Left ventricle myocardium inferior (tissue), 1 donor: ENCODE measurements at regions not wholly inside any gene's neighbourhood (a gene's known extent, or its start where the extent isn't known, plus 50 kb on each side); places are given as distances from the start of the nearest gene placed in this dataset.
"Not testable (repeated sequence)": the region's sequence is repeated elsewhere in the genome, so short reads cannot be mapped to it uniquely, and the experiment has no call there.

Experiments
- DNase-seq: peaks from one replicate; pipeline ENCODE4 v3.0.0-alpha.2; 2020
- H3K27ac ChIP-seq: fragments of 200-600 bp; replicated peaks from 2 replicates; pipeline ENCODE4 v1.8.0; 2021
- H3K27me3 ChIP-seq: fragments of 200-600 bp; 2 replicates; pipeline ENCODE4 v1.8.0; 2021; ENCODE audit warnings: low read depth
- H3K36me3 ChIP-seq: fragments of 200-600 bp; 2 replicates; pipeline ENCODE4 v1.8.0; 2021
- H3K4me1 ChIP-seq: fragments of 200-600 bp; 2 replicates; pipeline ENCODE4 v1.8.0; 2021
- H3K4me3 ChIP-seq: fragments of 200-600 bp; 2 replicates; pipeline ENCODE4 v1.8.0; 2021; ENCODE audit warnings: mild to moderate bottlenecking, moderate library complexity
- H3K9me3 ChIP-seq: fragments of 200-600 bp; replicated peaks from 2 replicates; pipeline ENCODE4 v1.8.0; 2021
- intact Hi-C: fragments of 100-400 bp; cut with micrococcal nuclease; formaldehyde crosslinking; loops from one replicate; pipeline ENCODE4 v1.11.0; 2022
- donor health status: DM: no; HTN: yes; CAD: no; lungs with severe emphysema.

DNA sequence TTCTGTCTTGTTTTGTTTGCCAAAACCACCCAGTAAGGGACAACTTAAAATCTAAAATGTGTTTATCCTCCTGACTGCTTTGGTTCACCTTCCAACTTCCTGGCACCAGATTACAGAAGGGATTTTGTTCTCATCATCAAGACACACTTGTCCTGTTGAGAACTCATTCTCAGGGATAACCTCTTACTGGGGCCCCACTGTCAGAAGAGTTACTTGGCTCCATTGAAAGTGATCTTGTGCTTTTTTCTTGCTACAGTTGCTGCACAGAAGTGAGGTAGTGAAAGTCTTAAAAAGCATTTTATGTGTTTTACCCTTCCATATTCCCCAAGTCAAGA, 690.5 kb downstream of the PRIM2 start:
- H3K4me1 ChIP-seq, intact Hi-C loops, DNase-seq, H3K27me3 ChIP-seq, H3K4me3 ChIP-seq, H3K36me3 ChIP-seq: not testable (repeated sequence)
- H3K9me3 ChIP-seq = peaks cover 28% of the 10 kb centered on the region
- H3K27ac ChIP-seq = peak overlapping the region; percentile 22

DNA sequence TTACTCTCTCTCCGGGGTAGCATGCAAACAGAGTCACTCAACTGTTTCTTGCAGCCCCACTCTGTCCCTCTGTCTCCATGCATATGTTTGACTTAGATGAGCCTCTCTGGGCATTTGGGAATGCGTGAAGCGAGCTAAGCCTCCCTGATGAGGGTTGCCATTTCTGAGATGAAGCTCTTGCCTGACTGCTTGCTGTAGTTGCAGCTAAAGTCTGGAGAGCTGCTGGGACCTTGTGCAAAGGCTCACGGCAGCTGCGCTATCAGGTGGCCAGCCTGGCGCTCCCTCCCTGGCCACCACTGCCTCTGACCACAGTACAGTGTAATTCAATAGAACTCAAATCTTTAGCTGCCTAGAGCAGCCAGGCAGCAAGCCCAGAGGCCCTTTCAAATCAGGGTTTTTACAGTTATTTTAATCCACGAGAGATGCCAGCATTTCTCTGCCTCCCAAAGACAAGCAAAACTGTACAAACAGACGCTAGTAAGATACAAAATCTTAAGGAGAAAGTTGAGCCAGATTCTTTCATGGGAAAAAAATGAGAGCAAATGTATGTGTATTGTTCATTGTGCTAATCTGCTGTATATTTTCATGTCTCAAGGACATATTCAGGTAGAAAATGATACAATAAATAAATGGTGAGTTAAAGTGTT, 694.6 kb downstream of the PRIM2 start:
- H3K27ac ChIP-seq, H3K4me1 ChIP-seq, H3K4me3 ChIP-seq, H3K36me3 ChIP-seq, H3K27me3 ChIP-seq, H3K9me3 ChIP-seq, intact Hi-C loops, DNase-seq: not testable (repeated sequence)

DNA sequence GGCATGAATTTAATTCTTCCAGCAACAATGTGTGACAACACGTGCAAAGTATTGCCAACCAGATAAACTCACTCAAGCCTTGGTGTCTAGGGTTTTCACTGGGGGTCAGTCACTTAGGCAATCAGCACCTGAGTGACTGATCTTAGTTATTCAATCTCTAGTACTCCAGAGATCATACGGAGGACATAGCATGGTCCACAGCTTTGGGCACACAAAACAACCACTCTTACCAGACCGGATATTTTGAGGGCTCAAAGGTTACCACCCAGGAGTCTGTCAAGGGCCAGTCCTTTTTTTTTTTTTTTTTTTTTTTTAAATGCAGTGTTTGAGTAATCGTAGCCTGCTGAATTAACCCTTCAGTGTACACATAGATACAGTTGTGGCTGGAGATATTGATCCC, 699.2 kb downstream of the PRIM2 start:
- H3K4me3 ChIP-seq, H3K27ac ChIP-seq, H3K4me1 ChIP-seq, H3K9me3 ChIP-seq, H3K27me3 ChIP-seq, H3K36me3 ChIP-seq, intact Hi-C loops, DNase-seq: not testable (repeated sequence)

DNA sequence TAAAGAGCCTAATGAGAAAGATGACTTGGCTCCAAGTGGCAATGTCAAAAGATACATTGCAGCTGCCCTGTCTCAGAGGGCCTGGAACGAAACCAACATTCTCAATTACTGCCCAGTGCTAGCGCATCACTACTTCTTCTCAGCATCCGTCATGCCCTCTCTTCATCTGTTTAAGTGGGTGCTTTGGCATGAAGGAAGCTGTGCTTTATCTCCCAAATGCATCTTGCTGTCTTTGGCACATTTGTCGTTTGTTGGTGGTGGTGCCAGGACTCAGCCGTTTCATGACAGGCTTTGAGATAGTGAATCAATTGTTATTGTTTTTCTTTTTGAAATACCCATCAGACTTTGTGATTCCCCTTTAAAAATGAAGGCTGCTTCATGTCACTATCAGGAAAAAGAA, 710.8 kb downstream of the PRIM2 start:
- H3K9me3 ChIP-seq, H3K27ac ChIP-seq, H3K36me3 ChIP-seq, H3K4me1 ChIP-seq, H3K4me3 ChIP-seq, intact Hi-C loops, DNase-seq, H3K27me3 ChIP-seq: not testable (repeated sequence)

DNA sequence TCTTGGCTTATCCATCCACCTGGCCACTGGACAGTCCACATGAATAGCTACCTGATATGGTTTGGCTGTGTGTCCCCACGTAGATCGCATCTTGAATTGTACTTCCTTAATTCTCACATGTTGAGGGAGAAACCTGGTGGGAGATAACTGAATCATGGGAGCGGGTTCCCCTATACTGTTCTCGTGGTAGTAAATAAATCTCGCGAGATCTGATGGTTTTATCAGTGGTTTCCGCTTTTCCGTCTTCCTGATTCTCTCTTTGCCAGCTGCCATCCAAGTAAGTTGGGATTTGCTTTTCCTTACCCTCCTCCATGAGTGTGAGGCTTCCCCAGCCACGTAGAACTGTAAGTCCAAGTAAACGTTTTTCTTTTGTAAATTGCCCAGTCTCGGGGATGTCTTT, 720.8 kb downstream of the PRIM2 start:
- H3K27me3 ChIP-seq, H3K4me3 ChIP-seq, H3K9me3 ChIP-seq, intact Hi-C loops, H3K4me1 ChIP-seq, H3K27ac ChIP-seq, DNase-seq, H3K36me3 ChIP-seq: not testable (repeated sequence)

DNA sequence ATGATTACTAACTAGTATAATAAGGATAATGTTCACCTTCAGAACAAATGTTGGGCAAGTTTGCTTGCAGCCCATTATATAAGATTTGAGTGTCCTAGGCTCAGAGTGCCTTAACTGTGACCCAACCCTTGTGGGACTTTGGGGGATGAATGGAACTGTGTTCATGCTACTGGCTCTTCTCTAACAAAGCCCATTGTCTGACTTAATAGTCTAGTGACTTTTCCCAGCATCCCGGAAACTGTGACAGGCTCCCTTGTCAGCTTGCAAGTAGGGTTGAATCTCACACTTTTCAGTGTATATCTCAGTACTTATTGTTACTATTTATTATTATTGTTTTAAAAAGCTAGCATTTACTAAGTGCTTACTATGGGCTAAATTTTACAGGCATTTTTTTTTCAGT, 729.2 kb downstream of the PRIM2 start:
- H3K9me3 ChIP-seq, intact Hi-C loops: not testable (repeated sequence)

DNA sequence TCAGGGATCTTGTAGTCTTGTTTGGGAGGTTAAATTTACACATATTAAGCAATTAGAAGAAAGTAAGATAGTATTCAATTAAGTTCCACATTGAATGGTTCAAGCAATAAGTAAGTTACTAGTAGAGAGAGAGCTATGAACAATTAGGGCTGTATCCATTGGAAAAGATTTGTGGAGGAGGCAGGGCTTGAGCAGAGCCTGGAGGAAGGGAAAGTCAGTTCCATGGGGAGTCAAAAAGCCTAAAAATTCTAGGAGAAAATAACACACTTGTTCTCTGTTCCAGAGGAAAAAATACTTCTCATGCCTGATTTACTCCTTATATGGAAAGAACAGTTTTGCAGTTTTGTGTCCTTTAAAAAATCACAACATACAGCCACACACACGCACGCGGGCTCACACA, 730.0 kb downstream of the PRIM2 start:
- H3K4me1 ChIP-seq, H3K27me3 ChIP-seq, H3K27ac ChIP-seq, H3K36me3 ChIP-seq, intact Hi-C loops, H3K4me3 ChIP-seq, H3K9me3 ChIP-seq, DNase-seq: not testable (repeated sequence)

More for the DNA sequence above, 729.2 kb downstream of the PRIM2 start:
- H3K4me1 ChIP-seq, DNase-seq, H3K4me3 ChIP-seq, H3K27ac ChIP-seq, H3K36me3 ChIP-seq, H3K27me3 ChIP-seq: not testable (repeated sequence)

DNA sequence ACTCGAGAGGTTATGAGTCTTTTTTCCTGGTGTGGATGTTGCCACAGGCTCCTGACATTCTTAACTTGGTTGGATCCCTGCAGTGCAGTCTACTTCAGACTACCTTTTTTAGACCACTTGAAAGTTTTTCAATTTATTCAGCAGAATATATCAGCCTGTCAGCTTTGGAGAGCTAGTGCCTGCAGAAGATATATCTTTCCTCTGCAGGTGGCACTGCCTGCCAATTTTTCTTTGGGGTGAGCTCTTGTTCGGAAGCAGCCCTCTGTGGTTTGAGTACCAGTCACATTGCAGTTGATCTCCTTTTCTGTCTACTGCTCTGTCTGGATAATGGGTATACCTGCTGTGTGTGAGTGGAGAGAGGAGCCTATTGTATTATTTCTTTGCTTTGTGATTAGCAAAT, 730.4 kb downstream of the PRIM2 start:
- H3K36me3 ChIP-seq, H3K4me3 ChIP-seq, DNase-seq, H3K9me3 ChIP-seq, H3K27me3 ChIP-seq, H3K4me1 ChIP-seq, intact Hi-C loops, H3K27ac ChIP-seq: not testable (repeated sequence)

DNA sequence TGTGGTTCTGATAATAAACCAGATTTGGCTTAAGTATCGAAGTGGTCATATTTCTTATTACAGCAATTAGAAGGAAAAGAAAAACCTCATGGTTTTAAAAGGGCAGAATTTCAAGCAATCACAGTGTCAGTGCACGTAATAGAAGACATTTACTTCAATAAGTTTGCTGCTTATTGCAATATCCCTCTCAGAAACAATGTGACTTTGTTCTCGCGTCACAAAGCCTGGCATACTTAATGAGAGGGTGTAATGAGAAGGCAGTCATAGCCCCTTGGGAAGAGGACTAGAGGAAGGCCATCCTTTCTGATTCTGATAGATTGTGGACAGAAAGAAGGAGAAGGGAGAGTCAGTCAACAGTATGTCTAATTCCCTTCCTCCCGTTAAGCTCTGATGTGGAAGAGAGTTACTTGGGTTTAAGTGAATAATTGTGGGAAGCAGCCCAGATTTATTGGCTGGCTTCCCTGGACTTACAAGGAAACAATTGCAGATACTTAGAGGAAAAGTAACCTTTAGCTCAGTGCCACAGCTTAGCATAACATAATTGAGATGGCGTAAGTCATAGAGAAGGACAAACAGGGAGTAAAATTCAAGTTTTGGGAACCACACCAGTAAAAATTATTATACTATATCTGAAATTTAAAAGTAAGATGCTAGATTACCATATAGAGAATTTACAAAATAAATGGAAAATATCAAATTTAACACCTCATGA, 738.2 kb downstream of the PRIM2 start:
- not testable (repeated sequence) for H3K27me3 ChIP-seq, H3K9me3 ChIP-seq

DNA sequence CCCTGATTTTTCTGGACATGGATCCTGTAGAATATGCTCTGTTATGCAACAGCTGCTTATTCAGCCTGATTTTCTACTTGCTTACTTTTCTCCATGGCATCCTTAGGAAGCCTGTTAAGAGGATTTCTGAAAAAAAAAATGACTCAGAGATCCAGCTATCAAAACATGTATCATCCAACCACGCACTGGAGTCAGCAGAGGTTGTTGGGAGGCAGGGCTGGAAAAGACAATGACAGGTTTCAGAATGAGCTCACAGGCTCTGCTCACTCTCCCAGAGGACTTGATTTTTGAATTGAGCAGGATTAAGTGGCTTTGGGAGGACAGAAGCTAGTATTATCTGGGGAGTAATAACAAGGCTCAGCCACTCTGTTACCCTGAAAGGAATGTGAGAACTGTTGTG, 742.3 kb downstream of the PRIM2 start:
- H3K27me3 ChIP-seq, H3K4me3 ChIP-seq, H3K36me3 ChIP-seq, intact Hi-C loops, H3K9me3 ChIP-seq, DNase-seq, H3K4me1 ChIP-seq: not testable (repeated sequence)
- peak overlapping the region; percentile 16 for H3K27ac ChIP-seq

More for the DNA sequence above, 738.2 kb downstream of the PRIM2 start:
- DNase-seq, H3K4me1 ChIP-seq, H3K36me3 ChIP-seq, H3K27ac ChIP-seq, H3K4me3 ChIP-seq, intact Hi-C loops: not testable (repeated sequence)

DNA sequence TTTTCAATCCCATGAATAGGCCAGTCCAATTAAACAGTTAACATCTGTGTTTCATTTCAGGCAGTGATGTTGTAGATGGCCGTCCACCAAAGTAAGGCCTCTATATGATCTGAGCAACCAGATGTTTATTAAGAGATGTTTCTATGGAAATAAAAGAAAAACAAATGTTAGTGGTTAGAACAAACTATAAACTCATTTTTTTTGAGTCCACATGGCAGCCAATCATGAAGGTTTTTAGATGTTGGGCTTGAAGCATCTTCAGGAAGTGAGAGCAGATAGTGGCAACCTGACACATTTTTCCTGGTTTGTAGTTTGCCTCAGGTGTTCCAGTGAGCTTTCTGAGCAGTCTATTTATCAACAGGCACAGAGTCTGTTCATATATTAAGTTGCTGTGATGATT, 746.1 kb downstream of the PRIM2 start:
- DNase-seq, intact Hi-C loops, H3K4me1 ChIP-seq, H3K27ac ChIP-seq, H3K4me3 ChIP-seq, H3K9me3 ChIP-seq, H3K27me3 ChIP-seq, H3K36me3 ChIP-seq: not testable (repeated sequence)

DNA sequence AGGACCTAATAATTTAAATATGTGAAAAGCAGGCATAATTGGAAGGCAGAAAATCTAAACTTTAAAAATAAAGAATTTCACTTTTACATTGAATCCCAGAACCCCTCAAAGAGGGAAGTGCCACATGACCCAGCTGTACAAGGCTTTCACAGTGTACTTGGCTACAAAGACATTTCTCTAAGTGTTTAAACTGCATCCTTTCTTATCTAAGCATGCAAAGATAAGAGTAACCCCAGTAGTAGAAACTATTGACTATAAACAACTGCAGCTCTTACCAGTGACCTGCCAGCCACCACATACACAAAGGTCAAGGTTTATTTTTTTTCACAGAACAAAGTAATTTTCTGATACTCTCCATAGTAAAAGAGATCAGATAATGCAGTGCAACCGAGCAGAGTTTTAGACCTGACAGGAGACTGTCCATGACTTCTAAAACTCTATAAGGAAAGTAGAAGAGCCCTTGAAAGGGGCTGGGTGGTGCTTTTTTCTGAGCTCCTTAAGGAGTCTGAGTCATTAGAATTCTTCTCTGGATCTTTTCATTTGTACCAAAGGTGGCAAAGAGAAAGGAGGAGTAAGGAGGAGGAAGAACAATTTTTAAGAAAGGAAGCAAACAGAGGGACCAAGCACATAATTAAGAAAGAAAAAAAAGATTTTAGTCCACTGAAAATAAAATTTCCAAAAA, 750.6 kb downstream of the PRIM2 start:
- DNase-seq = not testable (repeated sequence)

More for the DNA sequence above, 750.6 kb downstream of the PRIM2 start:
- H3K27ac ChIP-seq, H3K27me3 ChIP-seq, intact Hi-C loops, H3K4me3 ChIP-seq, H3K36me3 ChIP-seq, H3K9me3 ChIP-seq, H3K4me1 ChIP-seq: not testable (repeated sequence)
